OCI-LY7 (cell line): ENCODE measurements at regions not wholly inside any gene's neighbourhood (a gene's known extent, or its start where the extent isn't known, plus 50 kb on each side); places are given as distances from the start of the nearest gene placed in this dataset.

ENCODE experiments used
- EZH2phosphoT487 ChIP-seq: fragments of 200-600 bp; sonication (generic); IDR thresholded peaks from 2 replicates; pipeline ENCODE4 v1.6.1; 2018; ENCODE audit warnings: low read depth, borderline replicate concordance, mild to moderate bottlenecking, mixed run types, antibody characterized with exemption, low read length, moderate library complexity, mixed read lengths
- TF ChIP-seq, protein P1 (sequence below): fragments of 200-600 bp; sonication (generic); conservative IDR thresholded peaks from 2 replicates; pipeline ENCODE4 v1.5.1; 2014; ENCODE audit warnings: mild to moderate bottlenecking, antibody characterized with exemption, low read length, moderate library complexity, mixed read lengths

DNA sequence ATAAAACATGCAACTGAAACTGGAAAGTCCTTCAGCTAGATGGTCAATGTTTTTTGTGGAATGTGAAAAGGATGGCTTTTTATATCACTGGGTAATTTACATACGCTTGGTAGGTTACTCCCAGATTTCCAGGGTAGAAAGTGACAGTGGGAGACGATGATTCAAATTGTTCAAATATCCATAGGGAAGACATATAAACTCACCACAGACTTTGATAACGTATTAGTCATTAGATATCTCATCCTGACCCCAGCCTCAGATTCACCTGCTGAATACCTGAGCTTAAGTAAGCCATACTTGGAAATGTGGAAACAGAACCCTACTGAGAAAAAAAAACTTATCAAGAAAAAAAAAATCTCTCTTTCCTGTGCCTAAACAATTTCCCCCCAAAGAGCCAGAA, 169.4 kb downstream of the ZNF674 start:
- TF ChIP-seq, protein P1, sequence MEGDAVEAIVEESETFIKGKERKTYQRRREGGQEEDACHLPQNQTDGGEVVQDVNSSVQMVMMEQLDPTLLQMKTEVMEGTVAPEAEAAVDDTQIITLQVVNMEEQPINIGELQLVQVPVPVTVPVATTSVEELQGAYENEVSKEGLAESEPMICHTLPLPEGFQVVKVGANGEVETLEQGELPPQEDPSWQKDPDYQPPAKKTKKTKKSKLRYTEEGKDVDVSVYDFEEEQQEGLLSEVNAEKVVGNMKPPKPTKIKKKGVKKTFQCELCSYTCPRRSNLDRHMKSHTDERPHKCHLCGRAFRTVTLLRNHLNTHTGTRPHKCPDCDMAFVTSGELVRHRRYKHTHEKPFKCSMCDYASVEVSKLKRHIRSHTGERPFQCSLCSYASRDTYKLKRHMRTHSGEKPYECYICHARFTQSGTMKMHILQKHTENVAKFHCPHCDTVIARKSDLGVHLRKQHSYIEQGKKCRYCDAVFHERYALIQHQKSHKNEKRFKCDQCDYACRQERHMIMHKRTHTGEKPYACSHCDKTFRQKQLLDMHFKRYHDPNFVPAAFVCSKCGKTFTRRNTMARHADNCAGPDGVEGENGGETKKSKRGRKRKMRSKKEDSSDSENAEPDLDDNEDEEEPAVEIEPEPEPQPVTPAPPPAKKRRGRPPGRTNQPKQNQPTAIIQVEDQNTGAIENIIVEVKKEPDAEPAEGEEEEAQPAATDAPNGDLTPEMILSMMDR = no peak
- no peak for TF ChIP-seq EZH2phosphoT487
